DMS153 treated with DMSO at 0.1 percent for 48 hours (cell line): ENCODE measurements at regions not wholly inside any gene's neighbourhood (a gene's known extent, or its start where the extent isn't known, plus 50 kb on each side); places are given as distances from the start of the nearest gene placed in this dataset.
A peak's percentile ranks its signal among the peaks of the same experiment; 100 is the strongest.
"Not testable (repeated sequence)": the region's sequence is repeated elsewhere in the genome, so short reads cannot be mapped to it uniquely, and the experiment has no call there.

Source experiments
- DNase-seq: peaks from one replicate; lab custom pipeline; 2025; ENCODE audit not compliant: unreplicated experiment; lab: John Stamatoyannopoulos, UW

- DNase-seq: no peak
Measured at GRCh38 chr5:138649316-138649720, 74.1 kb upstream of the HSPA9 start.

GRCh38 chr5:138648841-138649240, 73.6 kb upstream of the HSPA9 start:
- no peak for DNase-seq

- DNase-seq: no peak
Measured at GRCh38 chr5:138647794-138648410, 72.7 kb upstream of the HSPA9 start.

- no peak for DNase-seq
Measured at GRCh38 chr5:138647261-138647788, 72.1 kb upstream of the HSPA9 start.

GRCh38 chr5:138646671-138647070, 71.5 kb upstream of the HSPA9 start:
- DNase-seq: no peak

GRCh38 chr5:138645778-138646575, 70.8 kb upstream of the HSPA9 start:
- no peak for DNase-seq

GRCh38 chr5:138643040-138643791, 68.0 kb upstream of the HSPA9 start:
- no peak for DNase-seq

GRCh38 chr5:138641547-138642298, 66.5 kb upstream of the HSPA9 start:
- peak; percentile 4 for DNase-seq

- DNase-seq: no peak
Measured at GRCh38 chr5:138640646-138641254, 65.5 kb upstream of the HSPA9 start.

GRCh38 chr5:138640138-138640537, 64.9 kb upstream of the HSPA9 start:
- DNase-seq: no peak

GRCh38 chr5:138639326-138639725, 64.1 kb upstream of the HSPA9 start:
- DNase-seq: no peak

- no peak for DNase-seq
Measured at GRCh38 chr5:138637256-138637655, 62.1 kb upstream of the HSPA9 start.

- DNase-seq: no peak
Measured at GRCh38 chr5:138636398-138636944, 61.3 kb upstream of the HSPA9 start.

GRCh38 chr5:138635708-138636107, 60.5 kb upstream of the HSPA9 start:
- DNase-seq: no peak

GRCh38 chr5:138635265-138635664, 60.1 kb upstream of the HSPA9 start:
- DNase-seq: no peak

GRCh38 chr5:138634804-138635203, 59.6 kb upstream of the HSPA9 start:
- not testable (repeated sequence) for DNase-seq

GRCh38 chr5:138632900-138633489, 57.8 kb upstream of the HSPA9 start:
- no peak for DNase-seq

GRCh38 chr5:138631096-138631928, 56.1 kb upstream of the HSPA9 start:
- no peak for DNase-seq

- no peak for DNase-seq
Measured at GRCh38 chr5:138629392-138629791, 54.2 kb upstream of the HSPA9 start.
